ENCODE measurements at regions not wholly inside any gene's neighbourhood (a gene's known extent, or its start where the extent isn't known, plus 50 kb on each side); places are given as distances from the start of the nearest gene placed in this dataset.
A peak's percentile ranks its signal among the peaks of the same experiment; 100 is the strongest.

- DNase-seq: peak in 1 of 4 donors; percentile 71
- H3K4me1 ChIP-seq: peaks cover 44% of the 10 kb centered on the region
- intact Hi-C loops (cut with DNase I): no loop called here
- no peaks in the 10 kb centered on the region for H3K9me3 ChIP-seq
- H3K27ac ChIP-seq: peak overlapping the region in 3 of 4 donors; percentile 3 to 81 (median 20)
- H3K27me3 ChIP-seq: no peaks in the 10 kb centered on the region
- no peak overlapping the region for H3K4me3 ChIP-seq
- no peak for TF ChIP-seq POLR2A (IDR thresholded peaks at IDR 0.05)
- TF ChIP-seq, protein P1, sequence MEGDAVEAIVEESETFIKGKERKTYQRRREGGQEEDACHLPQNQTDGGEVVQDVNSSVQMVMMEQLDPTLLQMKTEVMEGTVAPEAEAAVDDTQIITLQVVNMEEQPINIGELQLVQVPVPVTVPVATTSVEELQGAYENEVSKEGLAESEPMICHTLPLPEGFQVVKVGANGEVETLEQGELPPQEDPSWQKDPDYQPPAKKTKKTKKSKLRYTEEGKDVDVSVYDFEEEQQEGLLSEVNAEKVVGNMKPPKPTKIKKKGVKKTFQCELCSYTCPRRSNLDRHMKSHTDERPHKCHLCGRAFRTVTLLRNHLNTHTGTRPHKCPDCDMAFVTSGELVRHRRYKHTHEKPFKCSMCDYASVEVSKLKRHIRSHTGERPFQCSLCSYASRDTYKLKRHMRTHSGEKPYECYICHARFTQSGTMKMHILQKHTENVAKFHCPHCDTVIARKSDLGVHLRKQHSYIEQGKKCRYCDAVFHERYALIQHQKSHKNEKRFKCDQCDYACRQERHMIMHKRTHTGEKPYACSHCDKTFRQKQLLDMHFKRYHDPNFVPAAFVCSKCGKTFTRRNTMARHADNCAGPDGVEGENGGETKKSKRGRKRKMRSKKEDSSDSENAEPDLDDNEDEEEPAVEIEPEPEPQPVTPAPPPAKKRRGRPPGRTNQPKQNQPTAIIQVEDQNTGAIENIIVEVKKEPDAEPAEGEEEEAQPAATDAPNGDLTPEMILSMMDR (IDR thresholded peaks at IDR 0.05): no peak
- no peak for ATAC-seq
- WGBS, 2 donors: 81% methylated on average over 7 of the region's 7 CpGs
- H3K36me3 ChIP-seq (replicated peaks in 1 of 2; ENCODE audit: insufficient read depth in 1 of 2, low read depth in 2 of 2): no peaks in the 10 kb centered on the region
Observed at GRCh38 chr10:31751051-31751737, 177.4 kb downstream of the ARHGAP12 start.

GRCh38 chr10:31749981-31750840 is 178.4 kb downstream of the ARHGAP12 start:
- Histone ChIP-seq H3K9me3 (no peaks in the 10 kb centered on the region), H3K27ac (peak overlapping the region; percentile 81 to 92 (median 86)), H3K4me3 (no peak overlapping the region), H3K4me1 (peaks cover 35% of the 10 kb centered on the region), H3K36me3 (replicated peaks in 1 of 2; ENCODE audit: insufficient read depth in 1 of 2, low read depth in 2 of 2) (no peaks in the 10 kb centered on the region), H3K27me3 (no peaks in the 10 kb centered on the region)
- DNase-seq (peak; percentile 69 to 84 (median 82)), ATAC-seq (peak; percentile 86)
- intact Hi-C loops (cut with DNase I): no loop called here
- TF ChIP-seq, protein P1 (IDR thresholded peaks at IDR 0.05): no peak
- peak in 2 of 3 donors; percentile 38 to 50 for TF ChIP-seq POLR2A (IDR thresholded peaks at IDR 0.05)
- 33 to 51% methylated on average over 21 to 28 of the region's 28 CpGs for WGBS, 2 donors

DNA sequence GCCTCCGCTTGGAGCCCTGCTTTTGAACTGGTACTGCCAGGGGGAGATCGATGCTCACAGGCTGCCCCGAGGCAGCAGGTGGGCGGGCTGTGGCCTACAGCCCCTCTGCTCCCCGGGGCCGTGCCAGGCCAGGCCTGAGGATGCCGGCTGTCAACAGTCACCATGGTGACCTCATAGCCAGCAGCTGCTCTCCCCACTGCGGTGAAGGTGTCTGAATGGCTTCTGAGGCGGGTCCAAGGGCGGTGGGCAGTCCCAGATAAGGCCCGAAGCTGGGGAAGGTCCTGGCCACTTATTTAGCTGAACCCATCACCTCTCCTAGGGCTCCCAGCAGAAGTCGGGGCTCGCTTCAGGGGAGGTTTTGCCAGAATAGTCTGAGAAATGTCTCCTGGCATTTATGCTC is 179.3 kb downstream of the ARHGAP12 start:
- no peaks in the 10 kb centered on the region for H3K27me3 ChIP-seq
- no peaks in the 10 kb centered on the region for H3K9me3 ChIP-seq
- H3K36me3 ChIP-seq (replicated peaks in 1 of 2; ENCODE audit: insufficient read depth in 1 of 2, low read depth in 2 of 2): no peaks in the 10 kb centered on the region
- H3K4me1 ChIP-seq: peaks cover 26% of the 10 kb centered on the region
- peak; percentile 46 to 72 (median 60) for DNase-seq
- H3K27ac ChIP-seq: peak overlapping the region; percentile 81 to 92 (median 86)
- no peak overlapping the region for H3K4me3 ChIP-seq
- peak; percentile 72 for ATAC-seq
- TF ChIP-seq POLR2A (IDR thresholded peaks at IDR 0.05): no peak
- intact Hi-C loops (cut with DNase I): no loop called here
- 53 to 59% methylated on average over 9 of the region's 13 CpGs for WGBS, 2 donors

GRCh38 chr10:31745612-31746376 is 182.8 kb downstream of the ARHGAP12 start:
- H3K9me3 ChIP-seq: no peaks in the 10 kb centered on the region
- DNase-seq: no peak
- H3K27ac ChIP-seq: no peak overlapping the region
- ATAC-seq: no peak
- no peak overlapping the region for H3K4me3 ChIP-seq
- TF ChIP-seq, protein P1 (IDR thresholded peaks at IDR 0.05): no peak
- no peaks in the 10 kb centered on the region for H3K27me3 ChIP-seq
- intact Hi-C loops (cut with DNase I): no loop called here
- 86 to 89% methylated on average over 4 to 9 of the region's 9 CpGs for WGBS, 2 donors
- no peaks in the 10 kb centered on the region for H3K36me3 ChIP-seq (replicated peaks in 1 of 2; ENCODE audit: insufficient read depth in 1 of 2, low read depth in 2 of 2)
- H3K4me1 ChIP-seq: peaks cover 21% of the 10 kb centered on the region

- TF ChIP-seq POLR2A (IDR thresholded peaks at IDR 0.05): no peak
- TF ChIP-seq, protein P1 (IDR thresholded peaks at IDR 0.05): no peak
- intact Hi-C loops (cut with DNase I): no loop called here
- no peaks in the 10 kb centered on the region for H3K9me3 ChIP-seq
- no peak overlapping the region for H3K4me3 ChIP-seq
- no peak for ATAC-seq
- no peaks in the 10 kb centered on the region for H3K27me3 ChIP-seq
- DNase-seq: no peak
- 90 to 100% methylated on average over 1 of the region's 1 CpG for WGBS, 2 donors
- no peak overlapping the region for H3K27ac ChIP-seq
- no peaks in the 10 kb centered on the region for H3K36me3 ChIP-seq (replicated peaks in 1 of 2; ENCODE audit: insufficient read depth in 1 of 2, low read depth in 2 of 2)
- peaks cover 4% of the 10 kb centered on the region for H3K4me1 ChIP-seq
Observed at GRCh38 chr10:31744025-31744424, 184.6 kb downstream of the ARHGAP12 start.

Data from body of pancreas (tissue), 4 donors.